HEK293 (cell line): ENCODE measurements at regions not wholly inside any gene's neighbourhood (a gene's known extent, or its start where the extent isn't known, plus 50 kb on each side); places are given as distances from the start of the nearest gene placed in this dataset.

Experiments
- KLF10 ChIP-seq: fragments of 450-650 bp; IDR thresholded peaks from 2 replicates; pipeline ENCODE4 v1.5.1; 2018; ENCODE audit warnings: missing biosample characterization, mild to moderate bottlenecking, missing genetic modification characterization
- KLF9 ChIP-seq: fragments of 450-650 bp; formaldehyde crosslinking; IDR thresholded peaks from 2 replicates; pipeline ENCODE4 v1.5.1; 2016; ENCODE audit warnings: missing biosample characterization, missing genetic modification characterization, low read depth
- ZFP37 ChIP-seq: fragments of 450-650 bp; formaldehyde crosslinking; IDR thresholded peaks from 2 replicates; pipeline ENCODE4 v1.5.1; 2016; ENCODE audit warnings: missing biosample characterization, missing genetic modification characterization
- ZNF23 ChIP-seq: fragments of 450-650 bp; formaldehyde crosslinking; IDR thresholded peaks from 2 replicates; pipeline ENCODE4 v1.5.1; 2016; ENCODE audit warnings: missing biosample characterization, missing genetic modification characterization, borderline replicate concordance
- ZNF274 ChIP-seq, 2 experiments: fragments of 200-500 bp in 1 of 2; fragments of 450-650 bp in 1 of 2; sonication (Bioruptor generic) in 1 of 2; formaldehyde crosslinking in 1 of 2; IDR thresholded peaks; 2 replicates each; pipeline versions ENCODE4 v1.5.1 to v1.6.1; 2014 to 2016; ENCODE audit warnings: borderline replicate concordance in 1 of 2, inconsistent platforms in 1 of 2, low read length in 1 of 2, missing biosample characterization in 1 of 2, missing genetic modification characterization in 1 of 2
- ZNF585B ChIP-seq: fragments of 450-650 bp; formaldehyde crosslinking; IDR thresholded peaks from 2 replicates; pipeline ENCODE4 v1.5.1; 2016; ENCODE audit warnings: missing biosample characterization, missing genetic modification characterization
- ZNF777 ChIP-seq: fragments of 450-650 bp; formaldehyde crosslinking; IDR thresholded peaks from 2 replicates; pipeline ENCODE4 v1.5.1; 2017; ENCODE audit warnings: missing biosample characterization, missing genetic modification characterization, borderline replicate concordance
- ZNF785 ChIP-seq: fragments of 450-650 bp; formaldehyde crosslinking; IDR thresholded peaks from 2 replicates; pipeline ENCODE4 v1.5.1; 2016; ENCODE audit warnings: missing biosample characterization, missing genetic modification characterization
- TF ChIP-seq, protein P1 (sequence below): fragments of 450-650 bp; formaldehyde crosslinking; IDR thresholded peaks from 2 replicates; pipeline ENCODE4 v1.5.1; 2016; ENCODE audit warnings: missing biosample characterization, missing genetic modification characterization
- TF ChIP-seq, protein P2 (sequence below): fragments of 450-650 bp; formaldehyde crosslinking; IDR thresholded peaks from 2 replicates; pipeline ENCODE4 v1.5.1; 2016; ENCODE audit warnings: missing biosample characterization, missing genetic modification characterization
- TF ChIP-seq, protein P3 (sequence below): fragments of 450-650 bp; formaldehyde crosslinking; IDR thresholded peaks from 2 replicates; pipeline ENCODE4 v1.5.1; 2016; ENCODE audit warnings: missing biosample characterization, missing genetic modification characterization
- TF ChIP-seq, protein P4 (sequence below): fragments of 450-650 bp; IDR thresholded peaks from 2 replicates; pipeline ENCODE4 v1.5.1; 2018; ENCODE audit warnings: missing biosample characterization, missing genetic modification characterization

DNA sequence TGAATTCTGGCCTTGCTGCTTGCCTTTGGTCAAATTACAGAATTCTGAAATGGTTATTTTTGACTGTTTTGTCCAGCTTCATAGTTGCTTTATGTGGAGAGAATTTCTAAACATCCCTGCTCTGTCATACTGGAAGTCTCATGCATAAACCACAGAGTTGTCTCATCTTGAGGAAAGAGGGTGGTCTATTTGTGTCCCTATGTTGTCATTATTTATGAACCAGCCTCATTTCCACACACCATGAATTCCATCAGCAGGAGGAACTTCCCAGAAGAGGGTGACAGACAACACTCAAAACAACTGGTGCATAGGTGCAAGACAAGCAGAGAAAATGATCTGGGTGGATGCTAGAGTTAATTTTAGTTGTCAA lies 525.8 kb upstream of the GOT2 start:
- TF ChIP-seq, protein P1, sequence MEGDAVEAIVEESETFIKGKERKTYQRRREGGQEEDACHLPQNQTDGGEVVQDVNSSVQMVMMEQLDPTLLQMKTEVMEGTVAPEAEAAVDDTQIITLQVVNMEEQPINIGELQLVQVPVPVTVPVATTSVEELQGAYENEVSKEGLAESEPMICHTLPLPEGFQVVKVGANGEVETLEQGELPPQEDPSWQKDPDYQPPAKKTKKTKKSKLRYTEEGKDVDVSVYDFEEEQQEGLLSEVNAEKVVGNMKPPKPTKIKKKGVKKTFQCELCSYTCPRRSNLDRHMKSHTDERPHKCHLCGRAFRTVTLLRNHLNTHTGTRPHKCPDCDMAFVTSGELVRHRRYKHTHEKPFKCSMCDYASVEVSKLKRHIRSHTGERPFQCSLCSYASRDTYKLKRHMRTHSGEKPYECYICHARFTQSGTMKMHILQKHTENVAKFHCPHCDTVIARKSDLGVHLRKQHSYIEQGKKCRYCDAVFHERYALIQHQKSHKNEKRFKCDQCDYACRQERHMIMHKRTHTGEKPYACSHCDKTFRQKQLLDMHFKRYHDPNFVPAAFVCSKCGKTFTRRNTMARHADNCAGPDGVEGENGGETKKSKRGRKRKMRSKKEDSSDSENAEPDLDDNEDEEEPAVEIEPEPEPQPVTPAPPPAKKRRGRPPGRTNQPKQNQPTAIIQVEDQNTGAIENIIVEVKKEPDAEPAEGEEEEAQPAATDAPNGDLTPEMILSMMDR (tag by site-specific recombination): no peak
- TF ChIP-seq ZNF23 (tag by site-specific recombination) (no peak), ZNF777 (tag by site-specific recombination) (no peak), ZNF785 (tag by site-specific recombination) (no peak), KLF9 (tag by site-specific recombination) (no peak), KLF10 (tag by site-specific recombination) (no peak), ZNF585B (tag by site-specific recombination) (no peak), ZFP37 (tag by site-specific recombination) (no peak), ZNF274 (IDR thresholded peaks at IDR 0.05; ENCODE audit: low read length) (no peak), ZNF274 (tag by site-specific recombination; IDR thresholded peaks at IDR 0.05; ENCODE audit: borderline replicate concordance) (no peak)
- TF ChIP-seq, protein P2, sequence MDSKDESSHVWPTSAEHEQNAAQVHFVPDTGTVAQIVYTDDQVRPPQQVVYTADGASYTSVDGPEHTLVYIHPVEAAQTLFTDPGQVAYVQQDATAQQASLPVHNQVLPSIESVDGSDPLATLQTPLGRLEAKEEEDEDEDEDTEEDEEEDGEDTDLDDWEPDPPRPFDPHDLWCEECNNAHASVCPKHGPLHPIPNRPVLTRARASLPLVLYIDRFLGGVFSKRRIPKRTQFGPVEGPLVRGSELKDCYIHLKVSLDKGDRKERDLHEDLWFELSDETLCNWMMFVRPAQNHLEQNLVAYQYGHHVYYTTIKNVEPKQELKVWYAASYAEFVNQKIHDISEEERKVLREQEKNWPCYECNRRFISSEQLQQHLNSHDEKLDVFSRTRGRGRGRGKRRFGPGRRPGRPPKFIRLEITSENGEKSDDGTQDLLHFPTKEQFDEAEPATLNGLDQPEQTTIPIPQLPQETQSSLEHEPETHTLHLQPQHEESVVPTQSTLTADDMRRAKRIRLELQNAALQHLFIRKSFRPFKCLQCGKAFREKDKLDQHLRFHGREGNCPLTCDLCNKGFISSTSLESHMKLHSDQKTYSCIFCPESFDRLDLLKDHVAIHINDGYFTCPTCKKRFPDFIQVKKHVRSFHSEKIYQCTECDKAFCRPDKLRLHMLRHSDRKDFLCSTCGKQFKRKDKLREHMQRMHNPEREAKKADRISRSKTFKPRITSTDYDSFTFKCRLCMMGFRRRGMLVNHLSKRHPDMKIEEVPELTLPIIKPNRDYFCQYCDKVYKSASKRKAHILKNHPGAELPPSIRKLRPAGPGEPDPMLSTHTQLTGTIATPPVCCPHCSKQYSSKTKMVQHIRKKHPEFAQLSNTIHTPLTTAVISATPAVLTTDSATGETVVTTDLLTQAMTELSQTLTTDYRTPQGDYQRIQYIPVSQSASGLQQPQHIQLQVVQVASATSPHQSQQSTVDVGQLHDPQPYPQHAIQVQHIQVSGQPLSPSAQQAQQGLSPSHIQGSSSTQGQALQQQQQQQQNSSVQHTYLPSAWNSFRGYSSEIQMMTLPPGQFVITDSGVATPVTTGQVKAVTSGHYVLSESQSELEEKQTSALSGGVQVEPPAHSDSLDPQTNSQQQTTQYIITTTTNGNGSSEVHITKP (tag by site-specific recombination): no peak
- TF ChIP-seq, protein P3, sequence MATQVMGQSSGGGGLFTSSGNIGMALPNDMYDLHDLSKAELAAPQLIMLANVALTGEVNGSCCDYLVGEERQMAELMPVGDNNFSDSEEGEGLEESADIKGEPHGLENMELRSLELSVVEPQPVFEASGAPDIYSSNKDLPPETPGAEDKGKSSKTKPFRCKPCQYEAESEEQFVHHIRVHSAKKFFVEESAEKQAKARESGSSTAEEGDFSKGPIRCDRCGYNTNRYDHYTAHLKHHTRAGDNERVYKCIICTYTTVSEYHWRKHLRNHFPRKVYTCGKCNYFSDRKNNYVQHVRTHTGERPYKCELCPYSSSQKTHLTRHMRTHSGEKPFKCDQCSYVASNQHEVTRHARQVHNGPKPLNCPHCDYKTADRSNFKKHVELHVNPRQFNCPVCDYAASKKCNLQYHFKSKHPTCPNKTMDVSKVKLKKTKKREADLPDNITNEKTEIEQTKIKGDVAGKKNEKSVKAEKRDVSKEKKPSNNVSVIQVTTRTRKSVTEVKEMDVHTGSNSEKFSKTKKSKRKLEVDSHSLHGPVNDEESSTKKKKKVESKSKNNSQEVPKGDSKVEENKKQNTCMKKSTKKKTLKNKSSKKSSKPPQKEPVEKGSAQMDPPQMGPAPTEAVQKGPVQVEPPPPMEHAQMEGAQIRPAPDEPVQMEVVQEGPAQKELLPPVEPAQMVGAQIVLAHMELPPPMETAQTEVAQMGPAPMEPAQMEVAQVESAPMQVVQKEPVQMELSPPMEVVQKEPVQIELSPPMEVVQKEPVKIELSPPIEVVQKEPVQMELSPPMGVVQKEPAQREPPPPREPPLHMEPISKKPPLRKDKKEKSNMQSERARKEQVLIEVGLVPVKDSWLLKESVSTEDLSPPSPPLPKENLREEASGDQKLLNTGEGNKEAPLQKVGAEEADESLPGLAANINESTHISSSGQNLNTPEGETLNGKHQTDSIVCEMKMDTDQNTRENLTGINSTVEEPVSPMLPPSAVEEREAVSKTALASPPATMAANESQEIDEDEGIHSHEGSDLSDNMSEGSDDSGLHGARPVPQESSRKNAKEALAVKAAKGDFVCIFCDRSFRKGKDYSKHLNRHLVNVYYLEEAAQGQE: no peak
- TF ChIP-seq, protein P4, sequence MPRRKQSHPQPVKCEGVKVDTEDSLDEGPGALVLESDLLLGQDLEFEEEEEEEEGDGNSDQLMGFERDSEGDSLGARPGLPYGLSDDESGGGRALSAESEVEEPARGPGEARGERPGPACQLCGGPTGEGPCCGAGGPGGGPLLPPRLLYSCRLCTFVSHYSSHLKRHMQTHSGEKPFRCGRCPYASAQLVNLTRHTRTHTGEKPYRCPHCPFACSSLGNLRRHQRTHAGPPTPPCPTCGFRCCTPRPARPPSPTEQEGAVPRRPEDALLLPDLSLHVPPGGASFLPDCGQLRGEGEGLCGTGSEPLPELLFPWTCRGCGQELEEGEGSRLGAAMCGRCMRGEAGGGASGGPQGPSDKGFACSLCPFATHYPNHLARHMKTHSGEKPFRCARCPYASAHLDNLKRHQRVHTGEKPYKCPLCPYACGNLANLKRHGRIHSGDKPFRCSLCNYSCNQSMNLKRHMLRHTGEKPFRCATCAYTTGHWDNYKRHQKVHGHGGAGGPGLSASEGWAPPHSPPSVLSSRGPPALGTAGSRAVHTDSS (tag by site-specific recombination): no peak
